CD4-positive, alpha-beta T cell treated with Interleukin-21 for 1 hour (primary cell): ENCODE measurements at regions not wholly inside any gene's neighbourhood (a gene's known extent, or its start where the extent isn't known, plus 50 kb on each side); places are given as distances from the start of the nearest gene placed in this dataset.
A peak's percentile ranks its signal among the peaks of the same experiment; 100 is the strongest.
"Not testable (repeated sequence)": the region's sequence is repeated elsewhere in the genome, so short reads cannot be mapped to it uniquely, and the experiment has no call there.

Source experiments
- DNase-seq: peaks from one replicate; pipeline ENCODE4 v3.0.0-alpha.2; 2020

- not testable (repeated sequence) for DNase-seq
Observed at GRCh38 chr6:26957399-26958127, 289.9 kb upstream of the PRSS16 start.

GRCh38 chr6:26961236-26961635, 286.3 kb upstream of the PRSS16 start:
- not testable (repeated sequence) for DNase-seq

- no peak for DNase-seq
Observed at GRCh38 chr6:27002447-27002846, 245.1 kb upstream of the PRSS16 start.

- DNase-seq: no peak
Observed at GRCh38 chr6:27007020-27007419, 240.5 kb upstream of the PRSS16 start.

- DNase-seq: not testable (repeated sequence)
Observed at GRCh38 chr6:27008613-27009012, 238.9 kb upstream of the PRSS16 start.

- DNase-seq: not testable (repeated sequence)
Observed at GRCh38 chr6:27014053-27014452, 233.4 kb upstream of the PRSS16 start.

GRCh38 chr6:27016689-27017088, 230.8 kb upstream of the PRSS16 start:
- DNase-seq: no peak

GRCh38 chr6:27018401-27018800, 229.1 kb upstream of the PRSS16 start:
- not testable (repeated sequence) for DNase-seq

GRCh38 chr6:27019651-27020552, 227.6 kb upstream of the PRSS16 start:
- DNase-seq: peak; percentile 46

GRCh38 chr6:27020553-27020880, 227.0 kb upstream of the PRSS16 start:
- DNase-seq: no peak

GRCh38 chr6:27023664-27024063, 223.8 kb upstream of the PRSS16 start:
- no peak for DNase-seq

- DNase-seq: no peak
Observed at GRCh38 chr6:27025351-27025750, 222.2 kb upstream of the PRSS16 start.

- no peak for DNase-seq
Observed at GRCh38 chr6:27026361-27026760, 221.1 kb upstream of the PRSS16 start.

- DNase-seq: no peak
Observed at GRCh38 chr6:27031302-27031701, 216.2 kb upstream of the PRSS16 start.

- no peak for DNase-seq
Observed at GRCh38 chr6:27038498-27038897, 209.0 kb upstream of the PRSS16 start.

GRCh38 chr6:27040244-27041042, 207.1 kb upstream of the PRSS16 start:
- DNase-seq: no peak

- no peak for DNase-seq
Observed at GRCh38 chr6:27043244-27043643, 204.3 kb upstream of the PRSS16 start.

GRCh38 chr6:27045131-27045530, 202.4 kb upstream of the PRSS16 start:
- not testable (repeated sequence) for DNase-seq

- not testable (repeated sequence) for DNase-seq
Observed at GRCh38 chr6:27047725-27048124, 199.8 kb upstream of the PRSS16 start.

GRCh38 chr6:27049863-27050781, 197.4 kb upstream of the PRSS16 start:
- no peak for DNase-seq

- not testable (repeated sequence) for DNase-seq
Observed at GRCh38 chr6:27052082-27052730, 195.3 kb upstream of the PRSS16 start.

GRCh38 chr6:27052731-27053082, 194.8 kb upstream of the PRSS16 start:
- DNase-seq: no peak
